ENCODE measurements at regions not wholly inside any gene's neighbourhood (a gene's known extent, or its start where the extent isn't known, plus 50 kb on each side); places are given as distances from the start of the nearest gene placed in this dataset.

- ATAC-seq (no peak), DNase-seq (no peak)
These were observed 232.0 kb downstream of the ENGASE start for GRCh38 chr17:79306424-79307318.

- no peak for ATAC-seq
- no peak for DNase-seq
These were observed 231.3 kb downstream of the ENGASE start for GRCh38 chr17:79305768-79306423.

- ATAC-seq (no peak), DNase-seq (no peak)
These were observed 230.7 kb downstream of the ENGASE start for GRCh38 chr17:79305376-79305767.

- DNase-seq (no peak), ATAC-seq (no peak)
These were observed 230.3 kb downstream of the ENGASE start for GRCh38 chr17:79304884-79305283.

GRCh38 chr17:79303641-79304205 lies 229.1 kb downstream of the ENGASE start:
- no peak for DNase-seq
- ATAC-seq, result no peak

- DNase-seq (no peak), ATAC-seq (no peak)
These were observed 226.8 kb downstream of the ENGASE start for GRCh38 chr17:79301469-79301868.

- no peak for DNase-seq
- no peak for ATAC-seq
These were observed 224.7 kb downstream of the ENGASE start for GRCh38 chr17:79299349-79299748.

- no peak for ATAC-seq
- no peak for DNase-seq
These were observed 224.2 kb downstream of the ENGASE start for GRCh38 chr17:79298799-79299198.

GRCh38 chr17:79296243-79296642 lies 221.6 kb downstream of the ENGASE start:
- DNase-seq, result no peak
- ATAC-seq, result no peak

- ATAC-seq (no peak), DNase-seq (no peak)
These were observed 220.7 kb downstream of the ENGASE start for GRCh38 chr17:79295307-79295706.

- peak; percentile 57 for DNase-seq
- ATAC-seq, result no peak
These were observed 219.9 kb downstream of the ENGASE start for GRCh38 chr17:79294459-79295071.

GRCh38 chr17:79292501-79292900 lies 217.9 kb downstream of the ENGASE start:
- no peak for DNase-seq
- ATAC-seq, result no peak

- DNase-seq (no peak), ATAC-seq (no peak)
These were observed 216.8 kb downstream of the ENGASE start for GRCh38 chr17:79291391-79291790.

- no peak for ATAC-seq
These were observed 216.1 kb downstream of the ENGASE start for GRCh38 chr17:79290726-79291125.

GRCh38 chr17:79288950-79289349 lies 214.3 kb downstream of the ENGASE start:
- ATAC-seq (no peak), DNase-seq (no peak)

More at GRCh38 chr17:79290726-79291125, 216.1 kb downstream of the ENGASE start:
- no peak for DNase-seq

- DNase-seq (no peak), ATAC-seq (no peak)
These were observed 211.8 kb downstream of the ENGASE start for GRCh38 chr17:79286440-79286839.

GRCh38 chr17:79285973-79286372 lies 211.3 kb downstream of the ENGASE start:
- ATAC-seq, result no peak
- DNase-seq, result no peak

GRCh38 chr17:79282294-79282693 lies 207.7 kb downstream of the ENGASE start:
- ATAC-seq, result no peak
- no peak for DNase-seq

- ATAC-seq (no peak), DNase-seq (no peak)
These were observed 207.2 kb downstream of the ENGASE start for GRCh38 chr17:79281803-79282202.

- ATAC-seq (no peak), DNase-seq (no peak)
These were observed 206.4 kb downstream of the ENGASE start for GRCh38 chr17:79280866-79281572.

GRCh38 chr17:79280010-79280409 lies 205.4 kb downstream of the ENGASE start:
- DNase-seq (no peak), ATAC-seq (no peak)

GRCh38 chr17:79279320-79279719 lies 204.7 kb downstream of the ENGASE start:
- ATAC-seq (no peak), DNase-seq (no peak)
